ENCODE measurements at regions not wholly inside any gene's neighbourhood (a gene's known extent, or its start where the extent isn't known, plus 50 kb on each side); places are given as distances from the start of the nearest gene placed in this dataset.

GRCh38 chr11:116070520-116070919 lies 566.3 kb upstream of the CADM1 start:
- ATAC-seq = no peak
- intact Hi-C loops (cut with micrococcal nuclease; ENCODE audit: unreplicated experiment) (no loop called here), in situ Hi-C loops (cut with HindIII; ENCODE audit: low pct_unique_long_range_greater_than_20kb, low sequenced_read_pairs) (no loop called here)
- Histone ChIP-seq H3K36me3 (ENCODE audit: control insufficient read depth, insufficient read depth, low read length) (no peaks in the 10 kb centered on the region), H3K27me3 (ENCODE audit: control insufficient read depth, insufficient read depth, low read length) (peaks cover 4% of the 10 kb centered on the region; the same call in 1 of the 2 replicates), H3K27ac (ENCODE audit: low read length) (no peak overlapping the region), H3K9me3 (ENCODE audit: control insufficient read depth, insufficient read depth, low read depth, low read length) (no peaks in the 10 kb centered on the region), H3K4me3 (ENCODE audit: low read depth in 2 of 2, low read length in 2 of 2) (no peak overlapping the region), H3K4me1 (ENCODE audit: control insufficient read depth, insufficient read depth, low read length) (no peaks in the 10 kb centered on the region)
- ChIA-PET POLR2A (no interaction called here), CTCF (no interaction called here)
- DNase-seq (ENCODE audit: low read depth, low spot score) = no peak
- TF ChIP-seq POLR2AphosphoS5 (IDR thresholded peaks at IDR 0.05; ENCODE audit: low read depth, low read length) = no peak
- no peak for TF ChIP-seq TCF7L2 (IDR thresholded peaks at IDR 0.05; ENCODE audit: low read depth, low read length)
- TF ChIP-seq, protein P1, sequence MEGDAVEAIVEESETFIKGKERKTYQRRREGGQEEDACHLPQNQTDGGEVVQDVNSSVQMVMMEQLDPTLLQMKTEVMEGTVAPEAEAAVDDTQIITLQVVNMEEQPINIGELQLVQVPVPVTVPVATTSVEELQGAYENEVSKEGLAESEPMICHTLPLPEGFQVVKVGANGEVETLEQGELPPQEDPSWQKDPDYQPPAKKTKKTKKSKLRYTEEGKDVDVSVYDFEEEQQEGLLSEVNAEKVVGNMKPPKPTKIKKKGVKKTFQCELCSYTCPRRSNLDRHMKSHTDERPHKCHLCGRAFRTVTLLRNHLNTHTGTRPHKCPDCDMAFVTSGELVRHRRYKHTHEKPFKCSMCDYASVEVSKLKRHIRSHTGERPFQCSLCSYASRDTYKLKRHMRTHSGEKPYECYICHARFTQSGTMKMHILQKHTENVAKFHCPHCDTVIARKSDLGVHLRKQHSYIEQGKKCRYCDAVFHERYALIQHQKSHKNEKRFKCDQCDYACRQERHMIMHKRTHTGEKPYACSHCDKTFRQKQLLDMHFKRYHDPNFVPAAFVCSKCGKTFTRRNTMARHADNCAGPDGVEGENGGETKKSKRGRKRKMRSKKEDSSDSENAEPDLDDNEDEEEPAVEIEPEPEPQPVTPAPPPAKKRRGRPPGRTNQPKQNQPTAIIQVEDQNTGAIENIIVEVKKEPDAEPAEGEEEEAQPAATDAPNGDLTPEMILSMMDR (IDR thresholded peaks at IDR 0.05) = no peak
- TF ChIP-seq REST (IDR thresholded peaks at IDR 0.05; ENCODE audit: insufficient read depth in 1 of 2, low read depth in 2 of 2, low read length in 1 of 2) = no peak
- no peak for TF ChIP-seq SIN3A (IDR thresholded peaks at IDR 0.05; ENCODE audit: borderline replicate concordance, insufficient read depth, low read depth, low read length)
- BruUV-seq (replicated peaks) = no TSS peak

GRCh38 chr11:116066777-116067176 lies 562.6 kb upstream of the CADM1 start:
- H3K9me3 ChIP-seq (ENCODE audit: control insufficient read depth, insufficient read depth, low read depth, low read length) = no peaks in the 10 kb centered on the region
- BruUV-seq (replicated peaks) = no TSS peak
- intact Hi-C loops (cut with micrococcal nuclease; ENCODE audit: unreplicated experiment) = no loop called here

More at GRCh38 chr11:116066777-116067176, 562.6 kb upstream of the CADM1 start:
- Histone ChIP-seq H3K4me3 (ENCODE audit: low read depth in 2 of 2, low read length in 2 of 2) (no peak overlapping the region), H3K27ac (ENCODE audit: low read length) (no peak overlapping the region), H3K4me1 (ENCODE audit: control insufficient read depth, insufficient read depth, low read length) (no peaks in the 10 kb centered on the region), H3K27me3 (ENCODE audit: control insufficient read depth, insufficient read depth, low read length) (peaks cover 2% of the 10 kb centered on the region; the same call in 1 of the 2 replicates), H3K36me3 (ENCODE audit: control insufficient read depth, insufficient read depth, low read length) (no peaks in the 10 kb centered on the region)
- no peak for DNase-seq (ENCODE audit: low read depth, low spot score)
- TF ChIP-seq TCF7L2 (IDR thresholded peaks at IDR 0.05; ENCODE audit: low read depth, low read length) = no peak
- no peak for TF ChIP-seq REST (IDR thresholded peaks at IDR 0.05; ENCODE audit: insufficient read depth in 1 of 2, low read depth in 2 of 2, low read length in 1 of 2)
- no peak for TF ChIP-seq POLR2AphosphoS5 (IDR thresholded peaks at IDR 0.05; ENCODE audit: low read depth, low read length)
- TF ChIP-seq SIN3A (IDR thresholded peaks at IDR 0.05; ENCODE audit: borderline replicate concordance, insufficient read depth, low read depth, low read length) = no peak
- TF ChIP-seq, protein P1 (IDR thresholded peaks at IDR 0.05) = no peak
- ChIA-PET CTCF (no interaction called here), POLR2A (no interaction called here)
- in situ Hi-C loops (cut with HindIII; ENCODE audit: low pct_unique_long_range_greater_than_20kb, low sequenced_read_pairs) = no loop called here
- no peak for ATAC-seq
